ENCODE measurements at regions not wholly inside any gene's neighbourhood (a gene's known extent, or its start where the extent isn't known, plus 50 kb on each side); places are given as distances from the start of the nearest gene placed in this dataset.
"Not testable (repeated sequence)": the region's sequence is repeated elsewhere in the genome, so short reads cannot be mapped to it uniquely, and the experiment has no call there.

DNA sequence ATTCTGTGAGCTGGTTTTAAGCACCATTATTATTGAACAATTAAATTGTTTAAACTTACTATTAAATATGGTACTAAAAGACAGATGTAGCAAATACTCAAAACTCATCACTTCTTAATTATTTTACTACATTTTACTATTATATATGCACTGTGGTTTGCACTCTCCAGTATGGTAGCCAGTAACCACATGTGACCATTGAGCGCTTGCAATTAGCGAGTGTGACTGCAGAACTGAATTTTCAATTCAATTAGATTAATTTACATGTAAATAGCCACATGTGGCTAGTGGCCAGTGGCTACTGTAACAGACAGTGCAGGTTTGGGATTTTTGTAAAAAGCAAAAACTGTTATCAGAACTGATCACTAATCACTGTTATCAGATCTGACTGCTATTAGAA, 208.2 kb upstream of the SOX21 start:
- no peak for DNase-seq
- intact Hi-C loops (cut with DNase I), result no loop called here

GRCh38 chr13:94917824-94918223, 205.5 kb upstream of the SOX21 start:
- intact Hi-C loops (cut with DNase I), result no loop called here
- DNase-seq, result no peak

- no peak for DNase-seq
- intact Hi-C loops (cut with DNase I), result no loop called here
Measured at GRCh38 chr13:94914895-94915294, 202.6 kb upstream of the SOX21 start.

DNA sequence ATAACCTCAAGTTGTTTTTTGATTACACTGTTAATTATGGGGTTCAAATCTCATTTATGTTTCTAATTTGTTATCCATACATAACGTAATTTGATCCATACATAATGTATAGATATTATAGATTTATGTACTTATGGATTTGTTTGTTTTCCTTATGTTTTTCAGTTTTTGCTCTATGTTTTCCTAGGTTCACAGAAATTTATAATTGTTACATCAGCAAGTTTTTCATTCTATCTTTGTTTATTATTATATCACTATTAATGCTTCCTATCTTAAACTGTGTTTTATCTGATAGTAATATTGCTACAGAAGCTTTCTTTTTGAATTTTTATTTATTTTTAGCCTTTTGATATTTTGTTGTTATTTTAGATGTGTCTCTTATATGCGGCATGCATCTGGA, 194.3 kb upstream of the SOX21 start:
- DNase-seq, result no peak
- intact Hi-C loops (cut with DNase I), result no loop called here

- intact Hi-C loops (cut with DNase I), result no loop called here
- DNase-seq, result no peak
Measured at GRCh38 chr13:94902722-94903407, 190.5 kb upstream of the SOX21 start.

DNA sequence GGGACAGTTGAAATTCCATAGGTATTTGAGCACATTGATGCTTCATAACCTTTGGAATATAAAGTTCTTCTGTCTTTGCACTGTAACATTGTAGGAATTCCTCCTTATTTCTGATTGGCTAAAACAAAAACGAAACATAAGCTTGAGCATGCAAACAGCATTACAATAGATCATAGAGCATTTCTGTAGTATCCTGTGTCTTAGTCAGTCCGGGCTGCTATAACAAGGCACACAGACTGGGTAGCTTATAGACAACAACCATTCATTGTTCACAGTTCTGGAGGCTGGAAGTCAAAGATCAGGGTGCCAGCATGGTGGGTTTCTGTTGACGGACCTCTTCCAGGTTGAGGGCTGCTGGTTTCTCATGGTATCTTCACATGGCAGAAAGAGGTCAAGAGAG, 188.7 kb upstream of the SOX21 start:
- intact Hi-C loops (cut with DNase I), result no loop called here
- no peak for DNase-seq

GRCh38 chr13:94896719-94897317, 184.5 kb upstream of the SOX21 start:
- intact Hi-C loops (cut with DNase I), result no loop called here
- DNase-seq, result no peak

- intact Hi-C loops (cut with DNase I), result no loop called here
Measured at GRCh38 chr13:94896238-94896637, 183.9 kb upstream of the SOX21 start.

GRCh38 chr13:94886191-94886590, 173.8 kb upstream of the SOX21 start:
- no peak for DNase-seq
- intact Hi-C loops (cut with DNase I), result no loop called here

More at GRCh38 chr13:94896238-94896637, 183.9 kb upstream of the SOX21 start:
- no peak for DNase-seq

DNA sequence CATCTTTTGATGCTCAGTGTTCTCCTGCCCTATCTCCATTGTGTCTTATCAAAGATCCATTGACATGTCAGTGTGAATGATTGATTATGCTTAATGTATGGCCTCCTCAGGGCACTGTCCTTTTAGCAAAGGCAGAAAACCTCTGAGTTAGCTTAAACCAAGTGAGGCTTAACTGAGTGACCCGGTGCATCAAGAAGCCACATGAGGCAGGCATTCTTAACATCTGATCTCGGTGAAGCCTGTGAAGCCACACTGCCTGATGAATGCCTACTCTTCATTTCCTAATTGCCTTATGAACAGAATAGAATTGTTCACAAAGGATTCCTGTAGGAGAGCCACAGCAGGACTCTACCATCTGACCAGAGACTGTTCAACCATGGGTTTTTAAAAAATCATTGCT, 168.1 kb upstream of the SOX21 start:
- DNase-seq, result no peak
- intact Hi-C loops (cut with DNase I), result no loop called here

DNA sequence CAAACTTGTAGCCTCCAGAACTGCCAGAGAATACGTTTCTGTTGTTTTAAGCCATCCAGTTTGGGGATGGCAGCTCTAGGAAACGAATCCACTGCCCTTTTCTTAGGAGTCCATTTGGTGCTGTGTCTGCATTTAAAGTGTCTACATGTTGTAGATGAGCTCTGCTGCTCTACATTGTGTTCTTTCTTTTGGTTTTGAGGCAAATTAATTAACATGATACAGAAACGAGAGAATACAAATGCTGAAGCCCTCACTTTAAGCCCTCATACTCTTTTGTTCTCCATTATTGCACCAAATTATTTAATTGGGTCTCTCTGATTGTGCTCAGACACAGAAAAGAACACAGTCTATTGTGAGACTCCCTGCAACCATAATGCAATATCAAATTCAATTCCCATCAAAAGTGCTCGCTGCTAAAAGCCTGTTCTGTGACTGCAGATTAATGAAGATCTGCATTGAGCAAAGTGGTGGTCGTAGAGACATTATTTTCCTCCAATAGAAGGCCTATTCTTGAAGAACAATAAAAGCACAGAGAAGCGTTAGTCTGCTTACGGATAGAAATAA, 166.3 kb upstream of the SOX21 start:
- DNase-seq, result no peak
- intact Hi-C loops (cut with DNase I), result no loop called here

- no peak for DNase-seq
- intact Hi-C loops (cut with DNase I), result no loop called here
Measured at GRCh38 chr13:94864474-94864873, 152.1 kb upstream of the SOX21 start.

- DNase-seq, result peak in 1 of 42 donors; percentile 42
- intact Hi-C loops (cut with DNase I), result no loop called here
Measured at GRCh38 chr13:94860981-94861407, 148.6 kb upstream of the SOX21 start.

DNA sequence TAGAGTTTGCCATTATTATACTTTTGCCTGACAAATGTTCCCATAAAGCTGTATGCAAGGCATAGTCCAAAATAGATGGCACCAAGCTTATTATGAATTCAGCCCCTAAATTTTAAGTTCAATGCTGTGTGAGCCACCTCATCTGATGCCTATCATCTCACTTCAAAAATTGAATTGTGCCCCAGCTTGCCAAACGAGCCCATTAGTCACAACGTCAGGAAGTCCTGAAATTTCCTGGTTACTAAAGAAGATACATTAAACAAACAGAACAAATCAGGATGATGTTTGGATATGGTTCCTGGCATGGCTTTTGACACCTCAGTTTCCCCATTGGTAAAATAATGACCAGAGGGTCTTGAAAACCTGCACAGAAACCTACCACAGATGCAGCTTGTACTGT, 147.5 kb upstream of the SOX21 start:
- DNase-seq, result no peak
- intact Hi-C loops (cut with DNase I), result no loop called here

DNA sequence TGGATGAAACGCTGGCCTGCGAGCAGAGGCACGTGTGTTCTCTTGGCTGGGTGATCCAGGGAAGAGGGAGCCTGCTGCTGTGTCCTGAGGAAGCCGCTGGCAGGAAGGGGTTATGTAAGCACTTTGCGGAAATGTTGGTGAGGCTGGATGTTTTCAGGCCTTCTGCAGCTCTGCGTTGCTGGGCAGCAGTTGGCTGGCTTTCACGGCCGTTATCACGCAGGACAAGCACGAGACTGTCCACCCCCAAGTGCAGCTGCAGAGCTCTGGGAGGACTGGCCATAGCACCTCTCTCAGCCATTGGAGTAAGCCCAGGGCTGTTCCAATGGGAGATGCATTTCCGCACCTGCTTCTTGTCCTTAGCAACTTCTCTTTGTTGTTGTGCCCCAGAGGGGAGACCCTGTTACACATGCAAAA, 146.9 kb upstream of the SOX21 start:
- intact Hi-C loops (cut with DNase I), result no loop called here
- DNase-seq, result peak; percentile 44 to 90 (median 74)

GRCh38 chr13:94858856-94859255, 146.5 kb upstream of the SOX21 start:
- intact Hi-C loops (cut with DNase I), result no loop called here
- DNase-seq, result no peak

GRCh38 chr13:94854688-94855087, 142.3 kb upstream of the SOX21 start:
- DNase-seq, result no peak

DNA sequence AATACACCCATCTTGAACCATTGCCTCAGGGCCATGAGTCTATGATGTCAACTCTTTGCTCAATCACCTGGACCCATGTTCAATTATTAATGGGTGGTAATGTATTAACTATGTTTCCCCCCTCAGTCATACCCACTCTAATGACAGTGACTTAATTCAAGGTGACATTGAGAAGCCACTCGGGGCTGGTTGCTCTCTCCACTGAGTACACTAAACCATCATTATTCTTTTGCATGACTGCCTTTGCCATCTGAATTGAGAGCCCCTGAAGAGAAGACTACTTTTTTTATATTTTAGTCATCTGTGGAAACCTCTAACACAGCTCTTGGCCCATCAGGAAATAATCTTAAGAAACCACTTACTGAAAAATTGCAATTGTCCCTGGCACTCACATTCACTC, 139.2 kb upstream of the SOX21 start:
- intact Hi-C loops (cut with DNase I), result no loop called here
- DNase-seq, result no peak

More at GRCh38 chr13:94854688-94855087, 142.3 kb upstream of the SOX21 start:
- intact Hi-C loops (cut with DNase I), result no loop called here

- intact Hi-C loops (cut with DNase I), result no loop called here
- DNase-seq, result no peak
Measured at GRCh38 chr13:94849254-94849653, 136.9 kb upstream of the SOX21 start.

GRCh38 chr13:94842901-94843300, 130.6 kb upstream of the SOX21 start:
- intact Hi-C loops (cut with DNase I), result no loop called here
- no peak for DNase-seq

DNA sequence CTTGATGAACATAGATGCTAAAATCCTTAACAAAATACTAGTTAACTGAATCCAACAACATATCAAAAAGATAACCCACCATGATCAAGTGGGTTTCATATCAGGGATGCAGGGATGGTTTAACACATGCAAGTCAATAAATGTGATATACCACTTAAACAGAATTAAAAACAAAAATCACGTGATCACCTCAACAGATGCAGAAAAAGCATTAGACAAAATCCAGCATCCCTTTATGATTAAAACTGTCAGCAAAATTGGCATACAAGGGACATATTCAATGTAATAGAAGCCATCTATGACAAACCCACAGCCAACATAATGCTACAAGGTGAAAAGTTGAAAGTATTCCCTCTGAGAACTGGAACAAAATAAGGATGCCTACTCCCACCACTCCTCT, 124.7 kb upstream of the SOX21 start:
- DNase-seq; intact Hi-C loops (cut with DNase I): not testable (repeated sequence)
